SK-N-SH (cell line): ENCODE measurements at regions not wholly inside any gene's neighbourhood (a gene's known extent, or its start where the extent isn't known, plus 50 kb on each side); places are given as distances from the start of the nearest gene placed in this dataset.

Experiments
- CTCF ChIP-seq: fragments of 200-600 bp; sonication (generic); IDR thresholded peaks from 2 replicates; pipeline ENCODE4 v1.6.1; 2017; ENCODE audit warnings: antibody characterized with exemption, mild to moderate bottlenecking, moderate library complexity
- EZH2phosphoT487 ChIP-seq: fragments of 200-600 bp; sonication (generic); IDR thresholded peaks from 2 replicates; pipeline ENCODE4 v1.6.1; 2017; ENCODE audit warnings: low read depth, mixed run types, mild to moderate bottlenecking, antibody characterized with exemption, moderate library complexity, borderline replicate concordance
- FOSL2 ChIP-seq: IDR thresholded peaks from 2 replicates; pipeline ENCODE4 v1.4.0; 2012; ENCODE audit warnings: low read depth, mild to moderate bottlenecking, moderate library complexity, borderline replicate concordance
- FOXM1 ChIP-seq: IDR thresholded peaks from 2 replicates; pipeline ENCODE4 v1.4.0; 2012; ENCODE audit warnings: low read depth, mild to moderate bottlenecking
- GABPA ChIP-seq: IDR thresholded peaks from 2 replicates; pipeline ENCODE4 v1.4.0; 2012; ENCODE audit warnings: low read depth, mild to moderate bottlenecking
- IRF3 ChIP-seq: fragments of 150-350 bp; IDR thresholded peaks from 2 replicates; pipeline ENCODE4 v1.6.1; 2016; ENCODE audit warnings: mild to moderate bottlenecking, low read depth, low read length
- POLR2AphosphoS5 ChIP-seq: IDR thresholded peaks from 2 replicates; pipeline ENCODE4 v1.6.1; 2012; ENCODE audit warnings: low read depth, low read length
- REST ChIP-seq: IDR thresholded peaks from 2 replicates; pipeline ENCODE4 v1.6.1; 2012; ENCODE audit warnings: mild to moderate bottlenecking, low read depth, low read length, moderate library complexity
- RFX5 ChIP-seq: IDR thresholded peaks from 2 replicates; pipeline ENCODE4 v1.6.1; 2012; ENCODE audit warnings: mild to moderate bottlenecking, improper control_type of control experiment, low read length
- YY1 ChIP-seq: IDR thresholded peaks from 2 replicates; pipeline ENCODE4 v1.4.0; 2012; ENCODE audit warnings: low read depth, mild to moderate bottlenecking

GRCh38 chr15:29558261-29558660 lies 264.0 kb downstream of the TJP1 start:
- TF ChIP-seq CTCF (no peak), POLR2AphosphoS5 (no peak), GABPA (no peak), FOXM1 (no peak), EZH2phosphoT487 (no peak), REST (no peak), IRF3 (no peak), FOSL2 (no peak), RFX5 (no peak), YY1 (no peak)
